HG03442 (cell line): ENCODE measurements at regions not wholly inside any gene's neighbourhood (a gene's known extent, or its start where the extent isn't known, plus 50 kb on each side); places are given as distances from the start of the nearest gene placed in this dataset.

Experiments
- ATAC-seq: cut with Tn5 transposase; IDR thresholded peaks from one replicate; pipeline ENCODE4 v1.9.1; 2021; ENCODE audit warnings: mild to moderate bottlenecking, moderate library complexity; ENCODE audit not compliant: unreplicated experiment

DNA sequence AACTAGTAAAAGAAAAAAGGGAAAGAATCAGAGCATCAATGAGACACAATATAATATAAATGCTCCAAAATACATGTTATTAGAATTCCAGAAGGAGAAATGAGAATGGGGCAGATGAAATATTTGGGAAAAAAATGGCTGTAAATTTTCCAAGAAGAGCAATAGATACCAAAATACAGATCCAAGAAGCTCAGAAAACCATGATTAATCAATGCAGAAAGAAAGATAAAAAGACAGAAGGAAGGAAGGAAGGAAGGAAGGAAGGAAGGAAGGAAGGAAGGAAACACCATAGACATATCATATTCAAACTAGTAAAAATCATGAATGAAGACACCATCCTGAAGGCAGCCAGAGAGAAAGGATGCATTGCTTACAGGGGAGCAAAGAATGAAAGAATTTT, 920.9 kb downstream of the EFNA5 start:
- ATAC-seq: no peak

DNA sequence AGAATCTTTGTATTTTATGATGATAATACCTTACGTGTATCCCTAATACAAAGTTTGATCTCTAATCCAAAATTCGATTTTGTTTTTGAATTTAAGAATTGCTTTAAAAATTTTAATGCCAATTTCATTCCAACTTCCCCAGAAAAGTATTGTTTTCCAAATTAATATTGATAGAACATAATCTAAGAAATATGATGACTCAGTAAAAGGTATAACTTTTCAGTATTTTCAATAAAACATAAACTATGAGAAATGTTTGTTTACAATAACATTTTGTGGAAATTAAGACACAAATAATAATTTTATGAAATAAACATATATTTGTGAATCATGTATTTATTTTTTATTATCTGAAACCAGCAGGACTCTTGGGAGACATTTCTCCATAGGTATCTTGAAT, 931.6 kb downstream of the EFNA5 start:
- no peak for ATAC-seq

DNA sequence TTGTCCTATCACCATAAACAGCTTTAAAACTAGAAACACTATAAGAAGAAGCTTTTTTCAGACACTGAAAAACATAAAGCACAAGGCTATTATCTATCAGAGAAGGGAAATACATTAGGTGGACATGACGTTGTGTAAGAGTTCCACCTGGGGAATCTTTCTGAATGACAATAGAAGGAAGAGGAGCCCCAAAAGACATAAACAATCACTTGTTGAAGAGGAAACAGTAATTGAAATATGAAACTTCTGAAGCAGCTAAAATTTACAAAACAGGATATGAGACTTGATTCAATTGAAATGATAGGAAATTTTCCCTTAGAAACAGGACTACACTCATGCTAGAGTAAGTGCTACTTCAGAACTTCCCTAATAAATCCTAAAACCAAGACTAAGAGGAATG, 933.6 kb downstream of the EFNA5 start:
- no peak for ATAC-seq

DNA sequence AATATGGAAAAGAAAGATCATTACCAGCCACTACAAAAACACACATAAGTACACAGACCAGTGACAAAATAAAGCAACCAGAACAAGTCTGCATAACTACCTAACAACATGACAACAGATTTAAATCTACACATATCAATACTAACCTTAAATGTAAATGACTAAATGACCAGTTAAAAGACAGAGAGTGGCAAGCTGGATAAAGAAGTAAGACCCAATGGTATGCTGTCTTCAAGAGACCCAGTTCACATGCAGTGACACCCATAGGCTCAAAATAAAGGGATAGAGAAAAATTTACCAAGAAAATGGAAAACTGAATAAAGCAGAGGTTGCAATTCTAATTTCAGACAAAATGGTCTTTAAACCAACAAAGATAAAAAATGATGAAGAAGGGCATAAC, 938.1 kb downstream of the EFNA5 start:
- no peak for ATAC-seq

DNA sequence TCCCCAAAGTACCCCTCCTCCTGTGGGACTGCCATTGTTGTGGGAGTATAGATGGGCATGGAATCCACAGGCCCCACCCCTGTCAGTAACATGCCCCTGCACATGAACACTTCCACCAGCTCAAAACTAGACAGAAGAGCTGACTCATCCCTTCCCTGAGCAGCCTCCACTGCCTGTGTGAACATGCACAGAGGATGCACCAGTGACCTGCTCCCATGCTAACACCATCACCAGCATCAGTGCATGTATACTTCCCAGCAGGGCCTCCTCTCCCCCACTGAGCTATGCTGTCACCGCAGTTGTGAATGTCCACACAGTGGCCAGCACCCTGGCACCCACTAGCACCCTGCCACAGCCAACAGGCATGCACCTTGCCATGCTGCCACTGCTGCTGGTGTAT, 939.8 kb downstream of the EFNA5 start:
- ATAC-seq: no peak

DNA sequence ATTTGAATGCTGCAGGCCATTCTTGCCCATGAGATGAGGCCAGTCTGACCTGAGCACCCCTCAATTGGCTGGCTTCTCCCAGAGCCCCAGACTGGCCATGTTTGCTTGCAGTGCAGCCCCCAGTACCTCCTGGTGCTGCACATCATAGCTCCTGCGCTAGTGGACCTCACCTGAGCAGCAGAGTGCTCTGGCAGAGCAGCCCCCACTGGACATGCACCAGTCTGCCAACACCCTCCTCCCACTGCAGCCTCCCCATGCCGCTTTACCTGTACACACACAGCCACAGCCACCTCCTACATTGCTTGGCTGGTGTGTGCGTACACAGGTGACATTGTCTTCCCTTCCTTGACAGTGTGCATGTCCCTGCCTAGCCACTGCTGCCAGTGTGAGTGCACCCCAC, 940.2 kb downstream of the EFNA5 start:
- ATAC-seq: no peak

DNA sequence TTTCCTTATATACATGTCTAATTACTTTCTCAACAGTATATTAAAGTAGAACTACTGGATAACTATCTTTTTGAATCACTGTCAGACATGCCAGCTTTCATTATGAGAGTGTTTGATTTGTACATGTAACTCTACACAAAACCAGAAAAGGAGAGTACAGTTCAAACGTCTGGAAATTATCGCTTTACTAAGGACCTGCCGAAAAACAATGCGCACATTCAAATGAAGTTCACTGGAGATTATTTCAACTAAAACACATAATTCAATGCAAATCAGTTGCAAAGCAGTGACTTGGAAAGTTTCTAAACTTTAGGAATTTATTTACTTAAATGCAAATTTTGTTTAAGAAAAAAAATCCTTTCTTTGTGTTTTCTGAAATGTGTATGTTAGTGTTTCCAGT, 942.5 kb downstream of the EFNA5 start:
- no peak for ATAC-seq

DNA sequence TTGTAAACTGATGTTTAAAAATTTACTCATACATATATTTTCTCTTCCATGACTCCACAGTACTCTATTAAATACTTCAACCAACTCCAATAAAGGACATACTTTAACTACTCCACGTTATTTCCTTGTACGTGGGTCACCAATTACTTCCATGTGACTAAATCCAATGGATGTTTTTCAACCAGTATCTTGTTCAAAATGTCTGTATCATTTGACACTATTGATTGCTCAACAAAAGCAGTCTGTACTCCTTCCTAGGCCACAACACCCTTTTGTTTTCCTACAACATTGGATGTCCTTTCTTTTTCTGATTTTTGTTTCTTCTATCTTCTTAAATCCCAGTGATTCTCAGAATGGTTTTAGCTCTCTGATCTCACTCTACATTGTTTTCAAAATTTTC, 943.7 kb downstream of the EFNA5 start:
- no peak for ATAC-seq

DNA sequence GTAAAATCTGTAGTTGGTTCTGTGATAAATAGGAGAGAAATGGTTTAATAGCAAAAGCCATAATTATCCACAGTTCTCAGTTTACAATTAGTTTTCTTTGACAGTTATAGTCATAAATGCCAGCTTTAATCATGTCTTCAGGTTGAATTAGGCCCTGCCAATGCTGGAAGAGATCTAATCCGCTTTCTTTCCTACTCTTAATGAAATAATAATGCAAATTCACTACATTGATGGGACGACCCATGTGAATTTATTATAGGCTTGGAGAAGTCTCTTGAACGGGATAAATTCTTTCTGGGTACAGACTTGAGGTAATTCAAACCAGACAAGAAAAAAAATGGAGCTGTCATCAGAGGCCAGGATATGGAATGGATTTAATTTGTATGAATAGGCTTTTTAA, 950.4 kb downstream of the EFNA5 start:
- no peak for ATAC-seq

DNA sequence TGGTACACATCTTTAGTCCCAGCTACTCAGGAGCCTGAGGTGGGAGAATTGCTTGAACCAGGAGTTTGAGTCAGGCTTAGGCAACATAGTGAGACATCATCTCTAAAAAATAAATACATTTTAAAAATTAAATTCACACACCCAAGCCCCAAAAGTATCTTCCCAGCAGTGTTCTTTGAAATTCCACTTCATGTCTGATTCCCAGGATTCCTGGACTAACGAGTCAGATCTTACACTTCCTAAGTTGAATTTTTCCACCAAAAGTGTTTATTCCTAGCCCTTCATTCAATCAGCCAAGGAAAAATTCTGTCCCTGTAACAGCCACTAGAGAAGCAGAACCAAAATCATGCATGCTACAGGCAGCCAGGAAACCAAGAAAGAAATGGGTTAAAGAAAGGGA, 970.9 kb downstream of the EFNA5 start:
- ATAC-seq: no peak

DNA sequence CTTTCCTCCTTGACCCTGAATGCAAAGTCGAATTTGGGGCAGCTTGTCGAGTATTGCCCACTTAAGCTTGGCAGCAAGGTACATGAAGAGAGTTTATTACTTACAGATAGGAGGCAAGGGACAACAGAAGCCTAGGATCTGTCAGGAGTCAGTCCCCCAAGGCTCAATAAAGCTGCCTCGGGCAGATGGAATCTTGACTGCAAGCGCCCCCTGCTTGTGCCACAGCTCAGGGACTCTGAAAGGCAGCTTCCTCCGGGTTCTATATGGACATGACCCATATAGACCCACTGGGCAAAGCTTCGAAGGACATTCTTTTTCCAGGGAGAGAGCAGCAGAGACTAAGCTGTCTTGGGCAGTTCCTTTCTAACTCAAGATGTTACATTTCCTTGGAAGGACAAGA, 971.5 kb downstream of the EFNA5 start:
- no peak for ATAC-seq

DNA sequence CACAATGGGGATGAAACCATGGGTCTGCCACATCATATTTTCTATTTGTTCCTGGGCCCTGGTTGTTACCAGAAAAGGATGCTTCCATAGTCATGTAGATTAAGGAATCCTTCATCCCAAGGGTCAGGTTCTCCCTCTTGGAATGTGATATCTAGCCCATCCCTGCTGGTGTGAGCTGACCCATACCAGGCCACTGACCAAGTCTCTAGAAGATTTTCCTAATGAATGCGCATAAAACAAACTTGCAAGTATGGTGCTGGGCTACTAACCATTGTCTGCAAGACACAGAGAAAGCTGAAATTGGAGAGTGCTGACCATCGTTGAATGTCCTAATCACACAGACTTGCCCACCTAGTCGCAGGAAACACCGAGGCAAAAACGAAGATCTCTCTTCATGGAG, 972.6 kb downstream of the EFNA5 start:
- ATAC-seq: no peak

DNA sequence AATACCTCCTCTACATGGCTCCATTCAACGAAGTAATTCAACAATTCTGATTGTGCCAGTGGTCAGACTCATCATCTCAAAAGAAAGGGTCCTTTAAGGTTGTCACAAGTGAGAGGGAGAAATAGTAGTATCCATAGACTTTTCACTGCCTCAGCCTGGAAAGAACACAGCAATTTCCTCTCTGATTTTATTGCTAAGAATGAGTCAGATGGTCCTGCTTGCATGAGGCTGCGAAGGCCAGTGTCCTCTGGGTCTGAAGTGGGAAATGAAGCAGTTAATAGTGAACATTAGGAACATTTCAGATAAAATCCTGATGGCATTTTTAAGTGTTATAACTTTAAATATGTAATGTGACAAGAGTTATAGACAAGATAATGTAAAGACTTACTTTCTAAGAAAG, 979.0 kb downstream of the EFNA5 start:
- no peak for ATAC-seq

DNA sequence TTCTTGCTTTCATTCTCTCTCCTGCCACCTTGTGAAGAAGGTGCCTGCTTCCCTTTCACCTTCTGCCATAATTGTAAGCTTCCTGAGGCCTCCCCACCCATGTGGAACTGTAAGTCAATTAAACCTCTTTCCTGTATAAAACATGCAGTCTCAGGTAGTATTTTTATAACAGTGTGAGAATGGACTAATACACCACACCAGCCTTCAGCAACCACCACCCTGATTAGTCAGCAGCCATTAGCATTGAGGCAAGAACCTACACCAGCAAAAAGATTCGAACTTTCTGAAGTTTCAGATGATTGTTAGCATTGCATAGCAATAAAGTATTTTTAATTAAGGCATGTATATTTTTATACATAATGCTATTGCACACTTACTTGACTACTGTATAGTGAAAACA, 980.2 kb downstream of the EFNA5 start:
- ATAC-seq: no peak

DNA sequence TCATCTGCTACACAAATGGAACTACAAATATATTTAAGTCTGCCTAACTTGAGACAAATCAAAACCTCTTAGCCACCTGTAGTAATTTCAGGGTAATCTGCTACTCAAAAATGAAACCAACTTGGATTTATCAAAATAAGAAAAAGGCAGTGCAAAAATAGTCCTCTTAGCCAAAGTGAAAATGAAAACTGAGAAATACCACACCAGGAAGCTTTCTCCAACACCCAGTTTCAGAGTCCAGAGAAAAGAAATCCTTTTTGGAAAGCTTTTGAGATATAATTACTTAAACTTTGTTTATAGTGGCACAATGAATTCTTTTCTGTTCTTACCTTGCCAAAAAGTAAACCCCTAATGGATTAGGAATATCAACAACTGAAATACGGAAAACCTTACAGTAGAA, 990.4 kb downstream of the EFNA5 start:
- no peak for ATAC-seq

DNA sequence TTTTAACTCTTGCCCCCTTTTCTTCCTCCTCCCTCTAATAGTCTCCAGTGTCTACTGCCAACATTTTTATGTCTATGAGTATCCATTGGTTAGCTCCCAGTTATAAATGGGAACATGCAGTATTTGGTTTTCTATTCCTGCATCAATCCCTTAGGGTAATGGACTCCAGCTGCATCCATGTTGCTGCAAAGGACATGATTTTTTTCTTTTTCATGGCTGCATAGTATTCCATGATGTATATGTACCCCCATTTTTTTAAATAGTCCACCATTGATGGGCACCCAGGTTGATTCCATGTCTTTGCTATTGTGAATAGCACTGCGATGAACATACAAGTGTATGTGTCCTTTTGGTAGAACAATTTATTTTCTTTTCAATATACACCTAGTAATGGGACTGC, 993.7 kb downstream of the EFNA5 start:
- ATAC-seq: no peak

DNA sequence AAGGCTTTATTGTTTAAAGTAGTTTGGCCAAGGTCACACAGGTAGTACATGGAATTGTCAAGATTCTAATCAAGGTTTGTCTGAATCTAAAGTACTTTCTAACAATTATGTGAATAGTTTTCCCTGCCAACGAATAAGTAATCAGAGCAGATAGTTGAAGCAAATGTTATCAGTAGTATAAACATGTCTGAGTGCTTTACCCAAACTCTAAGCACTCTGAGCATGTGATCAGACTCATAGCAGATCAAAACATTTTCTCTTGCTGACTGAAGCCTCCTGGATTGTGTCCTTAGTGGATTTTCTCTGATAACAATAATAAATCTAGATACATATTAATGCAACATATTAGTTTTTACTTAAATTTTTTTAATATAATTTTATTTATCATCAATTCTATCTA, 995.0 kb downstream of the EFNA5 start:
- ATAC-seq: no peak

DNA sequence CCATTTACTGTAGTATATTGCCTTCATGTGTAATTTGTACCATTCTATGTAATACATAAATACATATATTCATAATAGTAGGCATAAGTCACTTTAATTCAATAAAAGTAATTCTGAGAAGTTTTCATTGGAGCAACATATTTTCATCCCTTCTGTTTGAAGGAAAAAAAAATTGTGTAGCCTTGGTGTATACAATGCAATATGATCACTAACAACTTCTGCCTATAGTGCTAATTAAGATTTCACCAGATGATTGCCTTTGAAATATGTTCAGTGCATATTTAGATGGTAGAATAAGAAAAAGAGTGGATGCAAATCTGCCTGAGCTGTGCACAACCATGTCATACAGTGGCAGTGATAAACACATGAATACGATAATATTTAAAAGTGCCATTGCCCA, 996.8 kb downstream of the EFNA5 start:
- no peak for ATAC-seq

DNA sequence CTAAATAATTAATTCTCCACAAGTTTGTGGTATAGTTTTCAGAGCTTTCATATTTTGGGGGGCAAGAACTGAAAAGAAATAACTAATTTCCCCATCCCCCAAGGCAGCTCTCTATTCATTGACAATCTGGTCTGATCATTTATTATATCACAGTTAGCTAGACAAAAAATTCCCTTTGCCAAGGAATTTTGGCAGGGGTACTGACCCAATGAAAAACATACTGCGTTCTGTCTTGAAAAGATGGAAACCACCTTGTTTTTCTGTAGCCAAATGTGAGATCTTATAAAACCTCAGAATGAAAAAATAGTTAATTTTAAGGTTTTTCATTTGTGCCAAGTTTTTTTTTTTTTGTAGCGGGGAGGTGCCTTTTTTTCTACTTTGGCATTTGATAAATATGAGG, 1008.9 kb downstream of the EFNA5 start:
- ATAC-seq: no peak

DNA sequence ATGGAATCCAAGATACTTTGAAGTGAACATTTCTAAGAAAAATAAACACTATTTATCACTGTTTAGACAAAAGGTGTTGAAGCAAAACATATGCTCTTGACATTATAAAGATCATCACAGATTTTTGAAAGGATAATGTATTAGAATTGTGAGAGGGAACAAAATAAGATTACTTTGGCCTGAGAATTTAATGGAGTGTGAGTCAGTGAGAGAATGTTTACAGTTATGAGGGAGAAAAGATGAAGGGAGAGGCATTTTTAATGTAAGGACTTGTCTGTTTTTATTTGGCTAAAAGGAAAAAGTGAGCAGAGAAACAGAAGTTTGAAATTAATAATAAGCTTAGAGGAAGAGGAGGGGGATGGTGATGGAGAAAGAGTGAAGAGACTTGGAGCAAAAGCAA, 1010.1 kb downstream of the EFNA5 start:
- ATAC-seq: no peak

DNA sequence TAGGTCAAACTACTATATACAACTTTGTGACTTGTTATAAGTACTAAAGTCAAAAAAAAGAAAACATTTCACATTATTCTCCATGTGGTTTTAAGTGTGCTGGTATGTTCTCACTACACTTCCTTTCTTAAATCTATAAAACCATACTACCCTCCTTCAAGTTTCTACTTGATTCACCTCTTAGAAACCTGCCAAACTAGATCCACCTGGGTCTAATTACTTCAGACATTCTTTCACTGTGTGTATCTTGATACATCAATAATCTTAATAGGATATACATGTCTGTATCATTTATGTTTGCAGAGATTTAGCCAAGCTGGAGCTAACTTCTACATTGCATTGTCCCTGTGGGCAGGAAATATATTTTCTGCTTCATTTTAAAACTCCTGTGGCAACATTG, 1012.6 kb downstream of the EFNA5 start:
- ATAC-seq: no peak

DNA sequence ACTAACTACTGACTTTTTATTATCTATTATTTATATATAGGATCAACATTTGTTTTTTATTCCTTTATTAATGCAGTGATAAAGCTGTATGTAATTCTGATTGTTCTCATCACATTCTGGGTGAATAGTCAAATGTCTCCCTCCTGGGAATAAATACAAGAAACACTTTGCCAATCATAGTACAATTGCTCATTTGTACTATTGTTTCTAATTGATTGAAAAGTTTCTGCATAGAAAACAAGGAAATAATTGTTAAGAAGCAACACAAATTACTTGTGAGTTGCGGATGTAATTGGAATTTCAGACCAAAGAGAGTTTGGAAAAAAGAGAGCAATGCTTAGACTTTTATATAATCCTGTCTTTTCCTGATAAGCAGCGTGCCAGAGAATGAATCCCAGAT, 1013.9 kb downstream of the EFNA5 start:
- no peak for ATAC-seq

DNA sequence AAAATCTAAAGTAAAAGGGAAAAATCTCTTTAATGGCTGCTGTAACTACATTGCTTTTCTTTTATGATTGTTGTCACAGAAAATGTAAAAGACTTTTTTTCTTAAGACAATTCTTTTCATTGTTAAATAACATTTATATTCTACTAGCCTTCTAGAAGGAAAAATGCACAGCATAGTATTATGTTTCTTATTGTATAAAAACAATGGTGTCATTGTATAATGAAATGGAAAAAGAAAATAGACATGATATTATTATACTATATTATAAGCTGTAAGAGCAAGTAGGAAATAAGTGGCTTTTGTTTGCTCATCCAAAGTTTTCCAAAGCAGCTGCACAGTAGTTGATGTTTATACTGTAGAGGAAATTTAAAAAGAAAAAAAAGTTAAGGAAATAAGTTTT, 1021.7 kb downstream of the EFNA5 start:
- no peak for ATAC-seq

DNA sequence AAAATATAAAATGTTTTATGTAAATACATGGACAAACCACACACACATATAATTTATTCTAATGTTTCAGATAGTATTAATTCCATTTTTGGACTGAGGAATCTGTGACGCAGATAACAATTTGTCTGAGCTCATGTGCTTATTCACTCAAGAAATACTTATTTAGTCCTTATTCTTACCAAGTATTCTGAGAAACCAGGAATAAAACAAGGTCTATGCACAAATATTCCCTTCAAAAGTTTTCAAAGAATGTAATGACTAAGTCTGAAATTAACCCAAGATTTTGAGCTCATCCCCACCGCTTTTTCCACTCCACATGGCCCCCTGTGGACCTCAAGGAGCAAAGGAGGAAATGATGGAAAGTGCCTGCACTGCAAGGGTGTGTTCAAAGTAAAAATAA, 1022.3 kb downstream of the EFNA5 start:
- no peak for ATAC-seq
